BE2C (cell line): ENCODE measurements at regions not wholly inside any gene's neighbourhood (a gene's known extent, or its start where the extent isn't known, plus 50 kb on each side); places are given as distances from the start of the nearest gene placed in this dataset.

Experiments used
- DNase-seq: peaks from one replicate; pipeline ENCODE4 v3.0.0-alpha.2; 2020
- H3K27me3 ChIP-seq: fragments of 250-450 bp; sonication (Bioruptor Pico); 2 replicates; pipeline ENCODE4 v1.5.1; 2020; ENCODE audit warnings: mild to moderate bottlenecking
- H3K36me3 ChIP-seq: fragments of 250-450 bp; sonication (Bioruptor Pico); 2 replicates; pipeline ENCODE4 v1.5.1; 2020; ENCODE audit warnings: mild to moderate bottlenecking
- H3K4me1 ChIP-seq: fragments of 250-450 bp; sonication (Bioruptor Pico); 2 replicates; pipeline ENCODE4 v1.5.1; 2020
- H3K4me3 ChIP-seq: 2 replicates; pipeline ENCODE4 v1.5.1; 2011; ENCODE audit warnings: low read depth, low read length
- H3K9me3 ChIP-seq: fragments of 250-450 bp; sonication (Bioruptor Pico); 2 replicates; pipeline ENCODE4 v1.5.1; 2020
- CTCF ChIP-seq: IDR thresholded peaks from 2 replicates; pipeline ENCODE4 v1.5.1; 2012; ENCODE audit warnings: mild to moderate bottlenecking, low read depth, low read length

DNA sequence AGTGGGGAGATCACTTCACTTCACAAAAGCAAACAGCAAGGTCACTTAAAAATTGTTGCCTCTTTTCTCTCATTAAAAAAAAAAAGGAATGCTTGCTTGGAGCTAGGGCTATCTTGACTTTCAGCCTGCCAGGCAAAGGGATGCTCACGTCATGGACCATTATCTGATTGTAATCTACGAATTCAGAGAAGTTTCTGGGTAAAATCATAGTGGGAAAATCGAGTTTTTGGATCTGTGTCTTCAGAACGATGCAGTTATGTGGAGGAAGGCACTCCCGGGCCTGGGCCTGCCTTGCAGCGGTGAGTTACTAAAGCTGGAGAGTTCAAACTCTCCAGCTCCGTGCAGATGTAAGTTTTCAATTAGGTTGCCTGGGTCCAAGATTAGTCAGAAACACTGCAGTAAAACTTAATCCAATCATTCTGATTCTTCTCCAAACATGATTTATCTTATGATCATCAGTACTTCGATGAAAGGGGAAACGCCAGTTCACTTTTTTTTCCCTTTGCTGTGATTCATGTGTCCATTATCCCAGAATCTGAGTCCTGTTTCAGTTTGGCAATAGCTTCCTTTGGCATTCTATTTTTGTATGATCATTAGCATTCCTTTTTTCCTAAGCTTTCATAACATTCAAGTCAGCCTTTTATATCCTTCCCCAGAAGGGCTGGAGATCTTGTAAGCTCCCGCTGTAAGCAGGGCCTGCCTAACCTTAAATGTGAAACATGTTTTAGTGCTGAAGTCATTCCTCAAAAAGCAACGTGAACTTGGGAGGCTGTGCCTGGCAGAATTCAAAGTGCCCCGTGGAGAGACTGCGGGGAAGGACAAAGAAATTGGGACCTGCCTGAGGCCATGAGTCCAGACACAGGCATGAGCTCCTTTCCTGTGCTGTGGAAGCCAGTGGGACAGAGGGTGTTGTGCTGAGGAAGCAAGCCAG is 119.3 kb upstream of the TWIST2 start:
- no peaks in the 10 kb centered on the region for H3K9me3 ChIP-seq
- H3K4me1 ChIP-seq: no peaks in the 10 kb centered on the region
- no peak for TF ChIP-seq CTCF
- H3K27me3 ChIP-seq: peaks cover 3% of the 10 kb centered on the region
- H3K4me3 ChIP-seq: no peak overlapping the region
- DNase-seq: no peak
- H3K36me3 ChIP-seq: no peaks in the 10 kb centered on the region

GRCh38 chr2:238729261-238729935 is 118.5 kb upstream of the TWIST2 start:
- TF ChIP-seq CTCF: no peak
- no peak for DNase-seq
- no peaks in the 10 kb centered on the region for H3K9me3 ChIP-seq
- H3K27me3 ChIP-seq: peaks cover 3% of the 10 kb centered on the region
- no peaks in the 10 kb centered on the region for H3K4me1 ChIP-seq
- H3K4me3 ChIP-seq: no peak overlapping the region
- H3K36me3 ChIP-seq: no peaks in the 10 kb centered on the region

- H3K9me3 ChIP-seq: no peaks in the 10 kb centered on the region
- peaks cover 3% of the 10 kb centered on the region for H3K27me3 ChIP-seq
- no peaks in the 10 kb centered on the region for H3K4me1 ChIP-seq
- H3K36me3 ChIP-seq: no peaks in the 10 kb centered on the region
- no peak overlapping the region for H3K4me3 ChIP-seq
- no peak for DNase-seq
- TF ChIP-seq CTCF: no peak
Measured at GRCh38 chr2:238730001-238730669, 117.8 kb upstream of the TWIST2 start.

- no peak for TF ChIP-seq CTCF
Measured at GRCh38 chr2:238730881-238731280, 117.0 kb upstream of the TWIST2 start.

DNA sequence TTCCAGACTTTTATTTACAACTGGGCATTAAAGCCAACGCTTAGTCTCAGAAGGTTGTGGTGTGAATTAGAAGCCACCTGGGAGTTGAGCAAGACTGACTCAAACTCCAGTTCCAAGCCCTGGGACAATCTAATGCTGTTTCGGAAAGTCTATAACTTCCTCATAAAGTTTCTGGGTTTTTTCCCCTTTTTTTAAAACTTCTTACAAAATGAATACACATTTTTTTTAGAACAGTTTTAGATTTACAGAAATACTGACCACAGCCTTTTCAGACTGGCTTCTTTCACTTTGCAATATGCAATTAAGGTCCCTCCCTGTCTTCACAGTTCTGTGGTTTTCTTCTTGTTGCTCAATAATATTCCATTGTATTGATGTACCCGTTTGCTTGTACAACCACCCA is 115.9 kb upstream of the TWIST2 start:
- DNase-seq: no peak
- no peak for TF ChIP-seq CTCF
- no peaks in the 10 kb centered on the region for H3K4me1 ChIP-seq

More at GRCh38 chr2:238730881-238731280, 117.0 kb upstream of the TWIST2 start:
- no peak overlapping the region for H3K4me3 ChIP-seq
- no peaks in the 10 kb centered on the region for H3K9me3 ChIP-seq
- H3K4me1 ChIP-seq: no peaks in the 10 kb centered on the region
- no peaks in the 10 kb centered on the region for H3K36me3 ChIP-seq
- DNase-seq: no peak
- H3K27me3 ChIP-seq: peaks cover 3% of the 10 kb centered on the region

More for the DNA sequence above, 115.9 kb upstream of the TWIST2 start:
- Histone ChIP-seq H3K9me3 (no peaks in the 10 kb centered on the region), H3K27me3 (no peaks in the 10 kb centered on the region; the same call in 1 of the 2 replicates), H3K4me3 (no peak overlapping the region), H3K36me3 (no peaks in the 10 kb centered on the region)
